ENCODE measurements at regions not wholly inside any gene's neighbourhood (a gene's known extent, or its start where the extent isn't known, plus 50 kb on each side); places are given as distances from the start of the nearest gene placed in this dataset.

GRCh38 chr3:118110211-118110610 is 924.4 kb downstream of the IGSF11 start:
- TF ChIP-seq CTCF (IDR thresholded peaks at IDR 0.05; ENCODE audit: low read length) (no peak), EZH2phosphoT487 (IDR thresholded peaks at IDR 0.05; ENCODE audit: low read length) (no peak)

Data from MM.1S (cell line).